K562 (cell line): ENCODE measurements at regions not wholly inside any gene's neighbourhood (a gene's known extent, or its start where the extent isn't known, plus 50 kb on each side); places are given as distances from the start of the nearest gene placed in this dataset.

ENCODE experiments used
- ATAC-seq: fragments of 200-7000 bp; cut with Tn5 transposase; 3 replicates; pipeline ENCODE4 v1.9.1; 2020; ENCODE audit warnings: moderate library complexity
- BruUV-seq: library from RNA; stranded (reverse); fragments of 400-500 nt; replicated peaks from 2 replicates; lab custom pipeline; 2021; lab: Mats Ljungman, UMichigan
- CTCF ChIA-PET: fragments of 300-600 bp; formaldehyde crosslinking; extraction: SDS; loops from one replicate; lab custom pipeline; 2021; ENCODE audit warnings: low intra/inter-chr PET ratio; lab: Yijun Ruan, JAX
- POLR2A ChIA-PET: fragments of 300-600, 350-650 bp; sonication (Branson Sonifier 250); formaldehyde crosslinking; extraction: SDS; loops from one replicate; lab custom pipeline; 2021; ENCODE audit warnings: antibody characterized with exemption, inconsistent platforms; lab: Yijun Ruan, JAX
- DNase-seq, 4 experiments: peaks; one replicate each; pipeline versions ENCODE4 v3.0.0 to v3.0.0-alpha.2; 2011 to 2018; ENCODE audit warnings: low spot score in 3 of 4, mixed read lengths in 3 of 4; ENCODE audit errors: extremely low read depth in 1 of 4
- FAIRE-seq: peaks from 2 replicates; lab custom pipeline; 2011; peaks lifted over from hg19 to GRCh38; lab: Jason Lieb, UNC
- H2AFZ ChIP-seq: 2 replicates; pipeline ENCODE4 v1.6.0; 2011; ENCODE audit warnings: low read depth, low read length, control low read depth, inconsistent platforms
- H3K27ac ChIP-seq: fragments of 200-600 bp; 3 replicates; pipeline ENCODE4 v1.8.0; 2011; ENCODE audit warnings: low read depth, mild to moderate bottlenecking, control low read depth, inconsistent platforms, low read length, moderate library complexity, mixed read lengths; ENCODE audit errors: extremely low read depth
- H3K27me3 ChIP-seq, 2 experiments: fragments of 300-600 bp in 1 of 2; 2 replicates in 1 of 2; 3 replicates in 1 of 2; pipeline versions ENCODE4 v1.6.0 to v1.8.0; 2011; ENCODE audit warnings: inconsistent platforms in 2 of 2, low read length in 2 of 2, mild to moderate bottlenecking in 1 of 2, mixed read lengths in 1 of 2, moderate library complexity in 1 of 2; ENCODE audit not compliant: control insufficient read depth in 2 of 2, insufficient read depth in 2 of 2
- H3K36me3 ChIP-seq: fragments of 300-600 bp; 3 replicates; pipeline ENCODE4 v1.8.0; 2011; ENCODE audit warnings: mild to moderate bottlenecking, low read length, inconsistent platforms; ENCODE audit not compliant: control insufficient read depth, insufficient read depth
- H3K4me1 ChIP-seq, 2 experiments: fragments of 200-600 bp in 1 of 2; replicated peaks in 1 of 2; 2 replicates in 1 of 2; 3 replicates in 1 of 2; pipeline versions ENCODE4 v1.5.1 to v1.8.0; 2011; ENCODE audit warnings: inconsistent platforms in 2 of 2, low read length in 2 of 2, mild to moderate bottlenecking in 1 of 2, mixed read lengths in 1 of 2, moderate library complexity in 1 of 2; ENCODE audit not compliant: control insufficient read depth in 2 of 2, insufficient read depth in 2 of 2
- H3K4me2 ChIP-seq: 2 replicates; pipeline ENCODE4 v1.6.1; 2011; ENCODE audit warnings: low read length, control low read depth, inconsistent platforms, mixed read lengths; ENCODE audit not compliant: insufficient read depth
- H3K4me3 ChIP-seq: fragments of 200-600 bp; sonication (generic), shearing (Covaris generic); 2 replicates; pipeline ENCODE4 v1.5.1; 2016; ENCODE audit warnings: control low read depth, inconsistent platforms
- H3K79me2 ChIP-seq: fragments of 200-600 bp; 3 replicates; pipeline ENCODE4 v1.8.0; 2011; ENCODE audit warnings: low read length, inconsistent platforms; ENCODE audit not compliant: control insufficient read depth, insufficient read depth
- H3K9ac ChIP-seq, 2 experiments: 2 replicates each; pipeline versions ENCODE4 v1.6.0 to v1.6.1; 2011; ENCODE audit warnings: low read depth in 2 of 2, low read length in 2 of 2, control low read depth in 1 of 2, inconsistent platforms in 1 of 2, mild to moderate bottlenecking in 1 of 2, mixed read lengths in 1 of 2; ENCODE audit not compliant: insufficient read depth in 1 of 2
- H3K9me1 ChIP-seq: one replicate; pipeline ENCODE4 v1.6.0; 2011; ENCODE audit warnings: inconsistent platforms, mild to moderate bottlenecking, low read length, moderate library complexity; ENCODE audit not compliant: control insufficient read depth, insufficient read depth
- H3K9me3 ChIP-seq: replicated peaks from 2 replicates; pipeline ENCODE4 v1.5.1; 2011; ENCODE audit warnings: low read depth, low read length, inconsistent platforms; ENCODE audit not compliant: control insufficient read depth, insufficient read depth
- H4K20me1 ChIP-seq: replicated peaks from 2 replicates; pipeline ENCODE4 v1.6.1; 2011; ENCODE audit warnings: low read length, inconsistent platforms, mixed read lengths; ENCODE audit not compliant: control insufficient read depth, insufficient read depth
- EP300 ChIP-seq: IDR thresholded peaks from 2 replicates; pipeline ENCODE4 v1.6.1; 2012; ENCODE audit warnings: low read length, improper control_type of control experiment
- ILK ChIP-seq: fragments of 450-650 bp; IDR thresholded peaks from 2 replicates; pipeline ENCODE4 v1.6.1; 2016; ENCODE audit warnings: missing genetic modification characterization, low read depth, mild to moderate bottlenecking, missing compliant biosample characterization, moderate library complexity, borderline replicate concordance
- MCM3 ChIP-seq: fragments of 450-650 bp; IDR thresholded peaks from 2 replicates; pipeline ENCODE4 v1.6.1; 2016
- MED1 ChIP-seq: sonication (generic); formaldehyde crosslinking; IDR thresholded peaks from 2 replicates; pipeline ENCODE4 v1.8.1; 2023; ENCODE audit warnings: missing genetic modification reagents, borderline replicate concordance
- NR2C1 ChIP-seq, 2 experiments: fragments of 450-650 bp; IDR thresholded peaks; 2 replicates each; pipeline ENCODE4 v1.6.1; 2017; ENCODE audit warnings: mild to moderate bottlenecking in 2 of 2, antibody characterized with exemption in 1 of 2, inconsistent platforms in 1 of 2, missing compliant biosample characterization in 1 of 2, missing genetic modification characterization in 1 of 2
- PTBP1 ChIP-seq: fragments of 200-400 bp; formaldehyde crosslinking; IDR thresholded peaks from 2 replicates; pipeline ENCODE4 v1.6.1; 2017; ENCODE audit warnings: low read depth, low read length
- RFX5 ChIP-seq: IDR thresholded peaks from 2 replicates; pipeline ENCODE4 v1.6.1; 2011; ENCODE audit warnings: low read depth, mild to moderate bottlenecking, improper control_type of control experiment, low read length
- SOX6 ChIP-seq: fragments of 450-650 bp; IDR thresholded peaks from 2 replicates; pipeline ENCODE4 v1.6.1; 2014; ENCODE audit warnings: mild to moderate bottlenecking
- SRSF9 ChIP-seq: fragments of 200-400 bp; formaldehyde crosslinking; IDR thresholded peaks from 2 replicates; pipeline ENCODE4 v1.6.1; 2017; ENCODE audit warnings: low read depth, low read length, borderline replicate concordance
- TFAM ChIP-seq: fragments of 250-450 bp; sonication (Bioruptor Pico); conservative IDR thresholded peaks from 2 replicates; pipeline ENCODE4 v1.5.0; 2021; ENCODE audit warnings: mild to moderate bottlenecking, moderate library complexity
- ZFX ChIP-seq: sonication (generic); formaldehyde crosslinking; IDR thresholded peaks from 2 replicates; pipeline ENCODE4 v1.8.0; 2022; ENCODE audit warnings: mild to moderate bottlenecking, missing genetic modification reagents, moderate library complexity
- ZNF507 ChIP-seq: conservative IDR thresholded peaks from 2 replicates; pipeline ENCODE4 v1.6.1; 2017; ENCODE audit warnings: missing genetic modification characterization, missing compliant biosample characterization
- WGBS: fragments of 100-300 bp; shearing (Covaris generic); methylation state at CpG from one replicate; pipeline ENCODE4 v1.1.6; 2016; ENCODE audit warnings: low coverage, mixed read lengths; ENCODE audit not compliant: insufficient coverage; ENCODE audit errors: missing lambda C conversion rate; 5-methylcytosine and 5-hydroxymethylcytosine counted together
- in situ Hi-C: fragments of 300-500 bp; cut with MboI; formaldehyde crosslinking; loops from 4 replicates; pipeline ENCODE4 v1.15.0; 2018; ENCODE audit warnings: inconsistent platforms, mixed read lengths
- intact Hi-C: fragments of 100-400 bp; cut with micrococcal nuclease; formaldehyde crosslinking; loops from 2 replicates; pipeline ENCODE4 v1.14.2; 2022
- TF ChIP-seq, protein P1 (sequence below): sonication (generic); formaldehyde crosslinking; IDR thresholded peaks from 2 replicates; pipeline ENCODE4 v1.8.0; 2022; ENCODE audit warnings: missing genetic modification reagents, mild to moderate bottlenecking, borderline replicate concordance

DNA sequence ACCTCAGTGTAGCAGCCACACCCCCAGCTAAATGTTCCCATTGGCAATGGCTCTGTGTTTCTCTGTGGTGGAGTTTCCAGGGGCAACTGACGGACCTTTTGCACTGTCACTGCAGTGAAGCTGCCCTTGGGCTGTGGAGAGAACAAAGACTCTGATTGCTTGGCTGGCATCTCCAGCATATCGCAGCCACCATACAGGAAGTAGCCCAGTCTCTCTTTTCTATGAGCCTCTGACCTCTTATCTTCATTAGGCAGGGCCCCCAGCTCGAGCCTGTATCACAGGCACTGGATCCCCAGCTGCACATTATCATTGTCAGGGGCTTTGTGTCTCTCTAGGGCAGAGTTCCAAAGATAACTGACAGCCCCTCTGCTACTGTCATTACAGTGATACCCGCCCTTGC lies 483.5 kb downstream of the ARAP2 start (continued):
- no peak for TF ChIP-seq ZFX
- no peak for TF ChIP-seq SRSF9
- TF ChIP-seq MED1 (CRISPR knock-in tag) = no peak

DNA sequence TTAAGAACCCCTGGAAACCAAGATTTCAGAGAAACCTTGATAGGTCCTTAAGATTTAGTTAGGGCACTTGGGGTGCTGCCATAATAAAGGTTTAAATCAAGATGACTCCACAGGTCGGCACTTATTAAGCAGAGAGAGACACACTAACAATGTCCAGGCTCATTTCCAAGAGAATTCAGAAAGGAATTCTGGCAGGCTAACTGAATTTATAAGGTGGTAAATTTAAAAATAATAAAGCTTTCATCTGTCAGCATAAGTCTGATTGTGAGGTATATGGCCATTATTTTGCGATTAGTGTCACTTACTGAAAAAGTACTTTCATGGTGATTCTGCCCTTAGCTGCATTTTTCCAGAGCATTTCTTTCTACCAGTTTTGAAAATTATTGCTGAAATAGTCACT lies 472.7 kb downstream of the ARAP2 start:
- no peak overlapping the region for H2AFZ ChIP-seq
- no peaks in the 10 kb centered on the region for H4K20me1 ChIP-seq
- in situ Hi-C loops = no loop called here
- no TSS peak for BruUV-seq
- no peaks in the 10 kb centered on the region for H3K27me3 ChIP-seq
- H3K9me3 ChIP-seq = no peaks in the 10 kb centered on the region
- intact Hi-C loops = no loop called here
- no peaks in the 10 kb centered on the region for H3K79me2 ChIP-seq
- no peak overlapping the region for H3K4me3 ChIP-seq
- ChIA-PET CTCF (no interaction called here), POLR2A (no interaction called here)
- H3K9ac ChIP-seq = no peak overlapping the region
- no peaks in the 10 kb centered on the region for H3K36me3 ChIP-seq
- H3K9me1 ChIP-seq = no peaks in the 10 kb centered on the region
- no peak overlapping the region for H3K27ac ChIP-seq
- WGBS = 0% methylated on average over 2 of the region's 2 CpGs
- no peaks in the 10 kb centered on the region for H3K4me1 ChIP-seq
- no peak for ATAC-seq
- TF ChIP-seq NR2C1 (IDR thresholded peaks at IDR 0.05) (no peak), NR2C1 (tag; IDR thresholded peaks at IDR 0.05) (no peak), ZNF507 (tag) (no peak), TFAM (CRISPR knock-in tag) (no peak), PTBP1 (no peak), EP300 (no peak), RFX5 (no peak), MCM3 (no peak), ILK (tag) (no peak), SOX6 (no peak)
- TF ChIP-seq, protein P1, sequence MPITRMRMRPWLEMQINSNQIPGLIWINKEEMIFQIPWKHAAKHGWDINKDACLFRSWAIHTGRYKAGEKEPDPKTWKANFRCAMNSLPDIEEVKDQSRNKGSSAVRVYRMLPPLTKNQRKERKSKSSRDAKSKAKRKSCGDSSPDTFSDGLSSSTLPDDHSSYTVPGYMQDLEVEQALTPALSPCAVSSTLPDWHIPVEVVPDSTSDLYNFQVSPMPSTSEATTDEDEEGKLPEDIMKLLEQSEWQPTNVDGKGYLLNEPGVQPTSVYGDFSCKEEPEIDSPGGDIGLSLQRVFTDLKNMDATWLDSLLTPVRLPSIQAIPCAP (CRISPR knock-in tag) = no peak
- H3K4me2 ChIP-seq = no peak overlapping the region
- DNase-seq = no peak
- no peak for FAIRE-seq
